H1 (cell line): ENCODE measurements at regions not wholly inside any gene's neighbourhood (a gene's known extent, or its start where the extent isn't known, plus 50 kb on each side); places are given as distances from the start of the nearest gene placed in this dataset.

ENCODE experiments used
- CBX5 ChIP-seq: fragments of 300-800, 300-1000 bp; sonication (generic); IDR thresholded peaks from 2 replicates; pipeline ENCODE4 v1.7.1; 2016; ENCODE audit warnings: antibody characterized with exemption, low read length, low read depth
- EZH2 ChIP-seq: fragments of 200-600 bp; sonication (generic); IDR thresholded peaks from 2 replicates; pipeline ENCODE4 v1.7.1; 2012; ENCODE audit warnings: low read depth, mild to moderate bottlenecking, moderate library complexity, low read length, inconsistent platforms; ENCODE audit not compliant: severe bottlenecking
- HDAC6 ChIP-seq: IDR thresholded peaks from one replicate; pipeline ENCODE4 v1.7.1; 2012; ENCODE audit warnings: low read depth, mild to moderate bottlenecking, inconsistent platforms, low read length, moderate library complexity
- MAFK ChIP-seq: IDR thresholded peaks from 2 replicates; pipeline ENCODE4 v1.6.1; 2012; ENCODE audit warnings: low read depth, mild to moderate bottlenecking, improper control_type of control experiment, low read length
- RFX5 ChIP-seq: IDR thresholded peaks from 2 replicates; pipeline ENCODE4 v1.6.1; 2011; ENCODE audit warnings: low read depth, low read length, improper control_type of control experiment, borderline replicate concordance
- SIX5 ChIP-seq: IDR thresholded peaks from 2 replicates; pipeline ENCODE4 v1.6.1; 2011; ENCODE audit warnings: mild to moderate bottlenecking, low read depth, low read length
- TBP ChIP-seq: IDR thresholded peaks from 2 replicates; pipeline ENCODE4 v1.6.1; 2011; ENCODE audit warnings: low read depth, low read length, improper control_type of control experiment
- TF ChIP-seq, protein P1 (sequence below): fragments of 300-600 bp; sonication (generic); IDR thresholded peaks from 2 replicates; pipeline ENCODE4 v1.7.1; 2012; ENCODE audit warnings: low read length, moderate library complexity, mild to moderate bottlenecking, inconsistent platforms; ENCODE audit not compliant: insufficient replicate concordance
- TF ChIP-seq, protein P2 (sequence below): IDR thresholded peaks from 2 replicates; pipeline ENCODE4 v1.6.1; 2012; ENCODE audit warnings: inconsistent platforms

DNA sequence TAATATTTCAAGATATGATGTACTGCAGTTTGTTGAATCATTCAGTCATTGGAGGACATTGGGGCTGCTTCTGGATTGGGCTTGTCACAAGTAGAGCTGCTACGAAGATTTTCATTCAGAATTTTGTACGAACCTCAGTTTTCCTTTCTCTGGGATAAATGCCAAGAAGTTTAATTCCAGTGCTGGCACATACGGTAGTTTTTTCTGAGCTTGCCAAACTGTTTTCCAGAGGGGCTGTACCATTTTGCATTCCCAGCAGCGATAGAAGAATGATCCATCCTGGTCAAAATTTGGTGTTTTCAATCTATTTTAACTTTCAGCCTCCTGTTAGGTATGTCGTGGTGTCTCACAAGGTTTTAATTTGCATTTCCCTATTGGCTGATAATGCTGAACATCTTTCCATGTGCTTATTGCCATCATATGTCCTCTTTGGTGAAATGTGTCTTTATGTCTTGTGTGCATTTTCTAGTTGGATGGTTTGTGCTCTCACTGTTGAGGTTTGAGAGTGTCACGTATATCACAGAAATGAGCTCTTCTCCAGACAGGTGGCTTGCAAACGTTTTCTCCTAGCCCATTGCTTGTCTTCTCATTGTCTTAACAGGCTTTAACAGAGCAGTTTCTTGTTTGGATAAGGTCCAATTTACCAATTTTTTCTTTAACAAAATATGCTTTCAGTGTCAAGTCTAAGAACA lies 612.6 kb downstream of the GALR1 start (continued):
- TF ChIP-seq, protein P1, sequence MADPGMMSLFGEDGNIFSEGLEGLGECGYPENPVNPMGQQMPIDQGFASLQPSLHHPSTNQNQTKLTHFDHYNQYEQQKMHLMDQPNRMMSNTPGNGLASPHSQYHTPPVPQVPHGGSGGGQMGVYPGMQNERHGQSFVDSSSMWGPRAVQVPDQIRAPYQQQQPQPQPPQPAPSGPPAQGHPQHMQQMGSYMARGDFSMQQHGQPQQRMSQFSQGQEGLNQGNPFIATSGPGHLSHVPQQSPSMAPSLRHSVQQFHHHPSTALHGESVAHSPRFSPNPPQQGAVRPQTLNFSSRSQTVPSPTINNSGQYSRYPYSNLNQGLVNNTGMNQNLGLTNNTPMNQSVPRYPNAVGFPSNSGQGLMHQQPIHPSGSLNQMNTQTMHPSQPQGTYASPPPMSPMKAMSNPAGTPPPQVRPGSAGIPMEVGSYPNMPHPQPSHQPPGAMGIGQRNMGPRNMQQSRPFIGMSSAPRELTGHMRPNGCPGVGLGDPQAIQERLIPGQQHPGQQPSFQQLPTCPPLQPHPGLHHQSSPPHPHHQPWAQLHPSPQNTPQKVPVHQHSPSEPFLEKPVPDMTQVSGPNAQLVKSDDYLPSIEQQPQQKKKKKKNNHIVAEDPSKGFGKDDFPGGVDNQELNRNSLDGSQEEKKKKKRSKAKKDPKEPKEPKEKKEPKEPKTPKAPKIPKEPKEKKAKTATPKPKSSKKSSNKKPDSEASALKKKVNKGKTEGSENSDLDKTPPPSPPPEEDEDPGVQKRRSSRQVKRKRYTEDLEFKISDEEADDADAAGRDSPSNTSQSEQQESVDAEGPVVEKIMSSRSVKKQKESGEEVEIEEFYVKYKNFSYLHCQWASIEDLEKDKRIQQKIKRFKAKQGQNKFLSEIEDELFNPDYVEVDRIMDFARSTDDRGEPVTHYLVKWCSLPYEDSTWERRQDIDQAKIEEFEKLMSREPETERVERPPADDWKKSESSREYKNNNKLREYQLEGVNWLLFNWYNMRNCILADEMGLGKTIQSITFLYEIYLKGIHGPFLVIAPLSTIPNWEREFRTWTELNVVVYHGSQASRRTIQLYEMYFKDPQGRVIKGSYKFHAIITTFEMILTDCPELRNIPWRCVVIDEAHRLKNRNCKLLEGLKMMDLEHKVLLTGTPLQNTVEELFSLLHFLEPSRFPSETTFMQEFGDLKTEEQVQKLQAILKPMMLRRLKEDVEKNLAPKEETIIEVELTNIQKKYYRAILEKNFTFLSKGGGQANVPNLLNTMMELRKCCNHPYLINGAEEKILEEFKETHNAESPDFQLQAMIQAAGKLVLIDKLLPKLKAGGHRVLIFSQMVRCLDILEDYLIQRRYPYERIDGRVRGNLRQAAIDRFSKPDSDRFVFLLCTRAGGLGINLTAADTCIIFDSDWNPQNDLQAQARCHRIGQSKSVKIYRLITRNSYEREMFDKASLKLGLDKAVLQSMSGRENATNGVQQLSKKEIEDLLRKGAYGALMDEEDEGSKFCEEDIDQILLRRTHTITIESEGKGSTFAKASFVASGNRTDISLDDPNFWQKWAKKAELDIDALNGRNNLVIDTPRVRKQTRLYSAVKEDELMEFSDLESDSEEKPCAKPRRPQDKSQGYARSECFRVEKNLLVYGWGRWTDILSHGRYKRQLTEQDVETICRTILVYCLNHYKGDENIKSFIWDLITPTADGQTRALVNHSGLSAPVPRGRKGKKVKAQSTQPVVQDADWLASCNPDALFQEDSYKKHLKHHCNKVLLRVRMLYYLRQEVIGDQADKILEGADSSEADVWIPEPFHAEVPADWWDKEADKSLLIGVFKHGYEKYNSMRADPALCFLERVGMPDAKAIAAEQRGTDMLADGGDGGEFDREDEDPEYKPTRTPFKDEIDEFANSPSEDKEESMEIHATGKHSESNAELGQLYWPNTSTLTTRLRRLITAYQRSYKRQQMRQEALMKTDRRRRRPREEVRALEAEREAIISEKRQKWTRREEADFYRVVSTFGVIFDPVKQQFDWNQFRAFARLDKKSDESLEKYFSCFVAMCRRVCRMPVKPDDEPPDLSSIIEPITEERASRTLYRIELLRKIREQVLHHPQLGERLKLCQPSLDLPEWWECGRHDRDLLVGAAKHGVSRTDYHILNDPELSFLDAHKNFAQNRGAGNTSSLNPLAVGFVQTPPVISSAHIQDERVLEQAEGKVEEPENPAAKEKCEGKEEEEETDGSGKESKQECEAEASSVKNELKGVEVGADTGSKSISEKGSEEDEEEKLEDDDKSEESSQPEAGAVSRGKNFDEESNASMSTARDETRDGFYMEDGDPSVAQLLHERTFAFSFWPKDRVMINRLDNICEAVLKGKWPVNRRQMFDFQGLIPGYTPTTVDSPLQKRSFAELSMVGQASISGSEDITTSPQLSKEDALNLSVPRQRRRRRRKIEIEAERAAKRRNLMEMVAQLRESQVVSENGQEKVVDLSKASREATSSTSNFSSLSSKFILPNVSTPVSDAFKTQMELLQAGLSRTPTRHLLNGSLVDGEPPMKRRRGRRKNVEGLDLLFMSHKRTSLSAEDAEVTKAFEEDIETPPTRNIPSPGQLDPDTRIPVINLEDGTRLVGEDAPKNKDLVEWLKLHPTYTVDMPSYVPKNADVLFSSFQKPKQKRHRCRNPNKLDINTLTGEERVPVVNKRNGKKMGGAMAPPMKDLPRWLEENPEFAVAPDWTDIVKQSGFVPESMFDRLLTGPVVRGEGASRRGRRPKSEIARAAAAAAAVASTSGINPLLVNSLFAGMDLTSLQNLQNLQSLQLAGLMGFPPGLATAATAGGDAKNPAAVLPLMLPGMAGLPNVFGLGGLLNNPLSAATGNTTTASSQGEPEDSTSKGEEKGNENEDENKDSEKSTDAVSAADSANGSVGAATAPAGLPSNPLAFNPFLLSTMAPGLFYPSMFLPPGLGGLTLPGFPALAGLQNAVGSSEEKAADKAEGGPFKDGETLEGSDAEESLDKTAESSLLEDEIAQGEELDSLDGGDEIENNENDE, result no peak
- TF ChIP-seq SIX5 (no peak), EZH2 (no peak), CBX5 (no peak), TBP (no peak), MAFK (no peak), HDAC6 (no peak), RFX5 (no peak)
- TF ChIP-seq, protein P2, sequence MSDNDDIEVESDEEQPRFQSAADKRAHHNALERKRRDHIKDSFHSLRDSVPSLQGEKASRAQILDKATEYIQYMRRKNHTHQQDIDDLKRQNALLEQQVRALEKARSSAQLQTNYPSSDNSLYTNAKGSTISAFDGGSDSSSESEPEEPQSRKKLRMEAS, result no peak
